LNCaP clone FGC (cell line): ENCODE measurements at regions not wholly inside any gene's neighbourhood (a gene's known extent, or its start where the extent isn't known, plus 50 kb on each side); places are given as distances from the start of the nearest gene placed in this dataset.
"Not testable (repeated sequence)": the region's sequence is repeated elsewhere in the genome, so short reads cannot be mapped to it uniquely, and the experiment has no call there.

Experiments
- DNase-seq: peaks from one replicate; pipeline ENCODE4 v3.0.0-alpha.2; 2011; ENCODE audit warnings: low read depth
- H3K4me3 ChIP-seq: 2 replicates; pipeline ENCODE4 v1.5.1; 2011; ENCODE audit warnings: mild to moderate bottlenecking, low read depth, low read length, control low read depth
- TF ChIP-seq, protein P1 (sequence below): IDR thresholded peaks from 2 replicates; pipeline ENCODE4 v1.5.1; 2012; ENCODE audit warnings: mild to moderate bottlenecking; ENCODE audit not compliant: control insufficient read depth, insufficient read depth; ENCODE audit errors: extremely low read depth

DNA sequence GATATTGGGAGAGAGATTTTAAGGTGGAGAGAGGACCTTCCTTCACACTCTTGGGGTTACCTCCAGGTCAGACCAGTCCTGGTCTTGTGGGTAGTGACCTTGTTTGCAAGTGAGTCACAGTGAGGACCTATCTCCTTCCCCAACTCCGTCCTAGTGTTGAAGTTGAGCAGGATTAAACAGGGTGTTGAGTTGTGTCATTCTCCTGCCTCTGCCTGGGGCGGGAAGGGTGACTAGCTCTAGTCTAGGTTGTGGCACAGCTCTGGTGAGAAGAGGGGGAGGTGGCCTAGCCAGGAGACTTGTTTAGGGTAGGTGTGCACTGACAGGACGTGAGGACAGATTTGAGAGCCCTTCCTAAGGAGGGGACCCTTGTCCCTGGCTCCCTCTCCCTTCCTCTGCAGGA lies 119.6 kb upstream of the PITX1 start:
- TF ChIP-seq, protein P1, sequence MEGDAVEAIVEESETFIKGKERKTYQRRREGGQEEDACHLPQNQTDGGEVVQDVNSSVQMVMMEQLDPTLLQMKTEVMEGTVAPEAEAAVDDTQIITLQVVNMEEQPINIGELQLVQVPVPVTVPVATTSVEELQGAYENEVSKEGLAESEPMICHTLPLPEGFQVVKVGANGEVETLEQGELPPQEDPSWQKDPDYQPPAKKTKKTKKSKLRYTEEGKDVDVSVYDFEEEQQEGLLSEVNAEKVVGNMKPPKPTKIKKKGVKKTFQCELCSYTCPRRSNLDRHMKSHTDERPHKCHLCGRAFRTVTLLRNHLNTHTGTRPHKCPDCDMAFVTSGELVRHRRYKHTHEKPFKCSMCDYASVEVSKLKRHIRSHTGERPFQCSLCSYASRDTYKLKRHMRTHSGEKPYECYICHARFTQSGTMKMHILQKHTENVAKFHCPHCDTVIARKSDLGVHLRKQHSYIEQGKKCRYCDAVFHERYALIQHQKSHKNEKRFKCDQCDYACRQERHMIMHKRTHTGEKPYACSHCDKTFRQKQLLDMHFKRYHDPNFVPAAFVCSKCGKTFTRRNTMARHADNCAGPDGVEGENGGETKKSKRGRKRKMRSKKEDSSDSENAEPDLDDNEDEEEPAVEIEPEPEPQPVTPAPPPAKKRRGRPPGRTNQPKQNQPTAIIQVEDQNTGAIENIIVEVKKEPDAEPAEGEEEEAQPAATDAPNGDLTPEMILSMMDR, result no peak
- no peak overlapping the region for H3K4me3 ChIP-seq
- no peak for DNase-seq

- no peak for DNase-seq
- TF ChIP-seq, protein P1, result no peak
- no peak overlapping the region for H3K4me3 ChIP-seq
Observed at GRCh38 chr5:135153259-135153658, 119.2 kb upstream of the PITX1 start.

- DNase-seq, H3K4me3 ChIP-seq: not testable (repeated sequence)
Observed at GRCh38 chr5:135151660-135152059, 117.6 kb upstream of the PITX1 start.

DNA sequence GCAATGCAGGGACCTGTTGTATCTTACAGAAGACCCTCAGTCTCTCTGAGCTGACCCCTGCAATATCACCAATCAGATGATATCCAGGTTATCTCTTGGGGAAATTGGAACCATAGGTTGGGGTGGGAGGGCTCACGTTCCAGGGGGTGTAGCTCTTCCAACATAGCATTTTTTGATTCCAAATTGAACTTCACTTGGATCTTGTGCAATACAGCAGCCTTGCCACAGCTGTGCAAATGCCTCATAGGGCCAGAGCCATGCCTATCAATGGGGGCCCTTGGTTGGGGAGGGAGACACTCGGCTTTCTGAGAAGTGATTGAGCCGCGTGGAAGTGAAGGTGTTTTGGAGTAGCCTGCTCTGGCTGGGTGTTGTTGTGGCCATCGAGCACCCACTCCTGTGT lies 117.2 kb upstream of the PITX1 start:
- no peak for DNase-seq
- no peak overlapping the region for H3K4me3 ChIP-seq
- TF ChIP-seq, protein P1, result no peak

DNA sequence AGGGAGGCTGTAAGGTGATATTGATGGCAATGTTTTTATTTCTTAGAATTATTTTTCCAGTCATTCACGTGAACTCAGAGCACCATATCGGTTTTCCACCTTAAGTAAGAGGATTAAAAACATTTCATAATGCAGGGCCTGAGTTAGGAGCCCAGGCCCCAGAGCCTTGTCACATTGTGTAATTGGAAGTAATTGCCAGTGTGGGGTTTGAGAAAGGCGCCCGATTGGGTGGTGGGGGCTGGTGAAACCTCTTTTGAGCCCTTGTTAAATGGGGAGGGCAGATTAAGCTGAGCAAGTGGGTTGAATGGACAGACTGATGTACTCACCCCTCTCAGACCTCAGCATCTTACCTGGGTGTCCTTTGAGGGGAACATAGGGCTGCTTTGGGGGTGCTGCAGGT lies 116.7 kb upstream of the PITX1 start:
- TF ChIP-seq, protein P1, result no peak
- no peak overlapping the region for H3K4me3 ChIP-seq
- DNase-seq, result no peak

DNA sequence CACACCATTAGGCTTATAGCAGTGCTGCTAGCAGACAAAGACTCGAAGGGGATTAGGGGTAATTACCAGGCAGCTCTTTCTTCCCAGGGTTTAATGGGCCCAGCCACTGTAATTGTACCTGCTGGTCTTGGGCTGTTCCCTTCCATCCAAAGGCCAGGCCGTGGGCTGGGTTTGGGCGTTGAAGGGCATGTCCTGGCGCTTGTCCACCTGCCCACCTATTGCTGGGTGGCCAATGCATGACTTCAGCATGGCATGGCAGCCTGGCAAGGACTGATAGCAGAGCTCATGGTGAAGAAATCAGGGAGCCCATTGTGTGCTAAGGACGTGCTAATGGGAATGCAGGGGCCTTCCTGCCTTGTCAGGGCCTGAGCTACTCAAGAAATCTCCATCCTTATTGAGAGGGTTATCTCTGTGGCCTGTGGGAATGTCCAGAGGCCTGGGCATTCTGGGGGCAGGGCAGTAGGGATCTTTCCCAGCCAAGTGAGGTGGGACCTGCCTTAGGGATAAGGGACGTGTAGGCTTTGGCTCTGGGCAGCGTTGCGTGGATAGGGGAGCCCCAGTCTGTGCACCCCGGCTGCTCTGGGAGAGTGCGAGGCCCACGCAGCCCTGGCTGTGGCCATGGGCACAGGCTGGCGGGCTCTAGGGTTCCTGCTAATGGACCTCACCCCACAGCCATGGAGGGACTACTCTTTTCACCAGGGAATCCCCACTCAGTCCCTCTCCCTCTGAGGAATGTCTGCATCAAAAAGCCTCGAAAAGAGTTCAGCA lies 116.1 kb upstream of the PITX1 start:
- TF ChIP-seq, protein P1, result no peak
- H3K4me3 ChIP-seq, result no peak overlapping the region
- no peak for DNase-seq

DNA sequence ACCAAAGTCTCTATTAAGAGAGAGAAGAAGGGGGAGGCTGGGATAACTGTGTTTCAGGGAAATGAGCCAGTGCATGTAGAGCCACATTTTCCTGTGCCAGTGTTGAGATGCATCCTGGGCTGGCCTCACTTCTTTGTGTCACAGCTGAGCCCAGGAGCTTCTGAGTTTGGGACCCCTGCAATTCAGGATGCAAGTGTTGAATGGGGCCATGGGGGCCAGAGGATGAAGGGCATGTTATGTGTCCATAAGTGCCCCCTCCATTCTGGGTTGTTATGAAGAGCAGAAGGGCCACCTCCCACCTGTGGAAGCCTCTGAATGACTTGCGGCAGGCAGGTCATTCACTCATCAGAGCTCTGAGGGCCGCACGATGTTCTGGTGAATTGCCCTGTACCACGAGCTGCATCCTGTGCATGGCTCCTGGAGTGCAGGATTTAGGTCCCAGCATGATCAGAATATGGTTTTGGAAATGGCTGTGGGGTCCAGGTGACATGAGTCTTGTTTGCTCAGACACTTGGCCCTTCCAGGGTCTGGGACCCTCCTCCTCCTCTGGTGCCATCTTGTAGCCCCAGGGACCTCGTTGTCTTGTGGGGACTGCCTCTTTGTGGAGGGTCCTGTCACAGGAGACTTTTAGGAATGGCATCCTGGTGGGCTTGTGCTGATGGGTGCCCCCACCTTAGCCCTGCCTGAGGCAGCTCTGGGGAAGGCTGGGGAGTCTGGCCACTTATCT lies 115.4 kb upstream of the PITX1 start:
- no peak for DNase-seq
- H3K4me3 ChIP-seq, result no peak overlapping the region
- TF ChIP-seq, protein P1, result no peak
